ENCODE measurements at regions not wholly inside any gene's neighbourhood (a gene's known extent, or its start where the extent isn't known, plus 50 kb on each side); places are given as distances from the start of the nearest gene placed in this dataset.

DNA sequence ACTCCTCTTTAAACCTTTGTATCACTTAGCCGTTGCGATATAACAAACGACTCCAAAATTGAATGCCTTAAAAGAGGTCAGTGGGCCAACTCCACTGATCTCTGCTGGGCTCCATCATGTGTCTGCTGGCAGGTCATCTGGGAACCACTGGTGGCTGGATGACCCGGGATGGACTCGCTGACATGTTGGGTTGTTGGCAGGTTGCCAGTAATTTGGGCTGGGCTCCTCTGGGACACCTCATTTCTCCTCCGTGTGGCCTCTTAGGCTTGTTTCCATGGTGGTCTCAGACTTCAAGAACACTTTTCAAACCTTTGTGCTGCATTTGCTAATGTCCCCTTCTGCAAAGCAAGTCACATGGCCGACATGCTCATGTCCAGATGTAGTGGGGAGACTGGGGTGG, 139.3 kb upstream of the POU3F1 start:
- TF ChIP-seq FOXP2 (optimal IDR thresholded peaks at IDR 0.05; ENCODE audit: borderline replicate concordance, extremely low read depth, extremely low read length, insufficient read depth) (no peak), SIN3A (IDR thresholded peaks at IDR 0.05; ENCODE audit: borderline replicate concordance, insufficient read depth, low read length) (no peak), TAF1 (IDR thresholded peaks at IDR 0.05; ENCODE audit: borderline replicate concordance, insufficient read depth, low read length) (no peak), POLR2AphosphoS5 (IDR thresholded peaks at IDR 0.05; ENCODE audit: low read depth, low read length) (no peak)
- TF ChIP-seq, protein P1, sequence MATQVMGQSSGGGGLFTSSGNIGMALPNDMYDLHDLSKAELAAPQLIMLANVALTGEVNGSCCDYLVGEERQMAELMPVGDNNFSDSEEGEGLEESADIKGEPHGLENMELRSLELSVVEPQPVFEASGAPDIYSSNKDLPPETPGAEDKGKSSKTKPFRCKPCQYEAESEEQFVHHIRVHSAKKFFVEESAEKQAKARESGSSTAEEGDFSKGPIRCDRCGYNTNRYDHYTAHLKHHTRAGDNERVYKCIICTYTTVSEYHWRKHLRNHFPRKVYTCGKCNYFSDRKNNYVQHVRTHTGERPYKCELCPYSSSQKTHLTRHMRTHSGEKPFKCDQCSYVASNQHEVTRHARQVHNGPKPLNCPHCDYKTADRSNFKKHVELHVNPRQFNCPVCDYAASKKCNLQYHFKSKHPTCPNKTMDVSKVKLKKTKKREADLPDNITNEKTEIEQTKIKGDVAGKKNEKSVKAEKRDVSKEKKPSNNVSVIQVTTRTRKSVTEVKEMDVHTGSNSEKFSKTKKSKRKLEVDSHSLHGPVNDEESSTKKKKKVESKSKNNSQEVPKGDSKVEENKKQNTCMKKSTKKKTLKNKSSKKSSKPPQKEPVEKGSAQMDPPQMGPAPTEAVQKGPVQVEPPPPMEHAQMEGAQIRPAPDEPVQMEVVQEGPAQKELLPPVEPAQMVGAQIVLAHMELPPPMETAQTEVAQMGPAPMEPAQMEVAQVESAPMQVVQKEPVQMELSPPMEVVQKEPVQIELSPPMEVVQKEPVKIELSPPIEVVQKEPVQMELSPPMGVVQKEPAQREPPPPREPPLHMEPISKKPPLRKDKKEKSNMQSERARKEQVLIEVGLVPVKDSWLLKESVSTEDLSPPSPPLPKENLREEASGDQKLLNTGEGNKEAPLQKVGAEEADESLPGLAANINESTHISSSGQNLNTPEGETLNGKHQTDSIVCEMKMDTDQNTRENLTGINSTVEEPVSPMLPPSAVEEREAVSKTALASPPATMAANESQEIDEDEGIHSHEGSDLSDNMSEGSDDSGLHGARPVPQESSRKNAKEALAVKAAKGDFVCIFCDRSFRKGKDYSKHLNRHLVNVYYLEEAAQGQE (IDR thresholded peaks at IDR 0.05; ENCODE audit: insufficient read depth in 1 of 2, low read depth in 2 of 2, low read length in 2 of 2) = no peak

DNA sequence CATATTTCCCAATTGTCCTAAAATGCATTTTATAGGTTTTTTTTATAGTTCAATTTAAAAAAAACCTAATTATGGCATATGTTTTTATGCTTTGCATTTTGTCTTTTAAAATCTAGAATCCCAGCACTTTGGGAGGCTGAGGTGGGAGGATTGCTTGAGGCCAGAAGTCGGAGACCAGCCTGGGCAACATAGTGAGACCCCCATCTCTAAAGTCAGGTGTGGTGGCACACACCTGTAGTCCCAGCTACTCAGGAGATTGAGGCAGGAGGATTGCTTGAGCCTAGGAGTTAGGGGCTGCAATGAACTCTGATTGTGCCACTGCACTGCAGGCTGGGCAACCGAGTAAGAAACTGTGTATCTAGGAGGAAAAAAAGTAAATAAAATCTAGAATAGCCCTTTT, 137.2 kb upstream of the POU3F1 start:
- TF ChIP-seq TAF1 (IDR thresholded peaks at IDR 0.05; ENCODE audit: borderline replicate concordance, insufficient read depth, low read length) (no peak), SIN3A (IDR thresholded peaks at IDR 0.05; ENCODE audit: borderline replicate concordance, insufficient read depth, low read length) (no peak), FOXP2 (optimal IDR thresholded peaks at IDR 0.05; ENCODE audit: borderline replicate concordance, extremely low read depth, extremely low read length, insufficient read depth) (no peak), POLR2AphosphoS5 (IDR thresholded peaks at IDR 0.05; ENCODE audit: low read depth, low read length) (no peak)
- TF ChIP-seq, protein P1 (IDR thresholded peaks at IDR 0.05; ENCODE audit: insufficient read depth in 1 of 2, low read depth in 2 of 2, low read length in 2 of 2) = no peak

- TF ChIP-seq TAF1 (IDR thresholded peaks at IDR 0.05; ENCODE audit: borderline replicate concordance, insufficient read depth, low read length) (no peak), SIN3A (IDR thresholded peaks at IDR 0.05; ENCODE audit: borderline replicate concordance, insufficient read depth, low read length) (no peak), FOXP2 (optimal IDR thresholded peaks at IDR 0.05; ENCODE audit: borderline replicate concordance, extremely low read depth, extremely low read length, insufficient read depth) (no peak), POLR2AphosphoS5 (IDR thresholded peaks at IDR 0.05; ENCODE audit: low read depth, low read length) (no peak)
- TF ChIP-seq, protein P1 (IDR thresholded peaks at IDR 0.05; ENCODE audit: insufficient read depth in 1 of 2, low read depth in 2 of 2, low read length in 2 of 2) = no peak
Measured at GRCh38 chr1:38183096-38183495, 136.5 kb upstream of the POU3F1 start.

- TF ChIP-seq POLR2AphosphoS5 (IDR thresholded peaks at IDR 0.05; ENCODE audit: low read depth, low read length) (no peak), SIN3A (IDR thresholded peaks at IDR 0.05; ENCODE audit: borderline replicate concordance, insufficient read depth, low read length) (no peak), FOXP2 (optimal IDR thresholded peaks at IDR 0.05; ENCODE audit: borderline replicate concordance, extremely low read depth, extremely low read length, insufficient read depth) (no peak), TAF1 (IDR thresholded peaks at IDR 0.05; ENCODE audit: borderline replicate concordance, insufficient read depth, low read length) (no peak)
- TF ChIP-seq, protein P1 (IDR thresholded peaks at IDR 0.05; ENCODE audit: insufficient read depth in 1 of 2, low read depth in 2 of 2, low read length in 2 of 2) = no peak
Measured at GRCh38 chr1:38179483-38179882, 132.9 kb upstream of the POU3F1 start.

DNA sequence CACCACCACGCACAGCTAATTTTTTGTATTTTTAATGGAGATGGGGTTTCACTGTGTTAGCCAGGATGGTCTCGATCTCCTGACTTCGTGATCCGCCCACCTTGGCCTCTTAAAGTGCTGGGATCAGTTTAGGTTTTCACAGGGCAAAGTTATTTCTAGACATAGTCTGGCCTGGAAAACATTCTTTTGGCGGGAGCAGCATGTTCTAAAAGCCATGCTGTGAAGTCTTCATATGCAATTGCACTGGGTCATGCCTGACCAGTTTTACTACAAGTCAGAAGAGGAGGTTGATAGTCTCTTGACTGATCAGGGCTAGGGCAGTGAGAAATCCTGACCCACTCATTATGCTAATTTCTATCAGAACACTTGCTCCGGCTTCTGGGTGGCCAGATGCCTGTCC, 131.6 kb upstream of the POU3F1 start:
- no peak for TF ChIP-seq SIN3A (IDR thresholded peaks at IDR 0.05; ENCODE audit: borderline replicate concordance, insufficient read depth, low read length)
- no peak for TF ChIP-seq TAF1 (IDR thresholded peaks at IDR 0.05; ENCODE audit: borderline replicate concordance, insufficient read depth, low read length)
- TF ChIP-seq, protein P1 (IDR thresholded peaks at IDR 0.05; ENCODE audit: insufficient read depth in 1 of 2, low read depth in 2 of 2, low read length in 2 of 2) = no peak
- TF ChIP-seq POLR2AphosphoS5 (IDR thresholded peaks at IDR 0.05; ENCODE audit: low read depth, low read length) = no peak
- TF ChIP-seq FOXP2 (optimal IDR thresholded peaks at IDR 0.05; ENCODE audit: borderline replicate concordance, extremely low read depth, extremely low read length, insufficient read depth) = no peak

Measured in PFSK-1 (cell line).